Gastrocnemius medialis (tissue), 4 donors: ENCODE measurements at regions not wholly inside any gene's neighbourhood (a gene's known extent, or its start where the extent isn't known, plus 50 kb on each side); places are given as distances from the start of the nearest gene placed in this dataset.

Experiments used
- ATAC-seq, 2 donors: fragments of 150-250 bp; one replicate each; pipeline ENCODE4 v1.9.1; 2016
- DNase-seq, 2 donors: peaks; one replicate each; pipeline ENCODE4 v3.0.0-alpha.2; 2019
- H3K27ac ChIP-seq, 4 donors: fragments of 200-600 bp; sonication (generic); 1 replicate in 1 of 4; 2 replicates in 3 of 4; pipeline ENCODE4 v1.5.1; 2016 to 2018; ENCODE audit warnings: mild to moderate bottlenecking in 2 of 4, moderate library complexity in 1 of 4
- H3K27me3 ChIP-seq, 3 donors: fragments of 200-600 bp; sonication (generic) in 2 of 3; 1 replicate in 1 of 3; 2 replicates in 2 of 3; pipeline versions ENCODE4 v1.5.1 to v1.6.0; 2016 to 2019; ENCODE audit warnings: mild to moderate bottlenecking in 1 of 3, moderate library complexity in 1 of 3
- H3K36me3 ChIP-seq, 2 donors: fragments of 200-600 bp; sonication (generic) in 1 of 2; one replicate each; pipeline ENCODE4 v1.5.1; 2017 to 2018
- H3K4me1 ChIP-seq, 2 donors: fragments of 200-600 bp; sonication (generic) in 1 of 2; one replicate each; pipeline ENCODE4 v1.5.1; 2016 to 2017; ENCODE audit warnings: mild to moderate bottlenecking in 2 of 2
- H3K4me3 ChIP-seq, 4 donors: fragments of 200-600 bp; sonication (generic) in 3 of 4; 1 replicate in 1 of 4; 2 replicates in 3 of 4; pipeline ENCODE4 v1.5.1; 2016 to 2019; ENCODE audit warnings: mild to moderate bottlenecking in 2 of 4
- H3K9me3 ChIP-seq, 3 donors: fragments of 200-600 bp; sonication (generic) in 2 of 3; 1 replicate in 1 of 3; 2 replicates in 2 of 3; pipeline ENCODE4 v1.5.1; 2016 to 2019
- POLR2A ChIP-seq, 2 donors: fragments of 450-650 bp; IDR thresholded peaks; one replicate each; pipeline ENCODE4 v1.6.1; 2017; ENCODE audit warnings: antibody characterized with exemption in 2 of 2, mild to moderate bottlenecking in 2 of 2, moderate library complexity in 2 of 2
- in situ Hi-C, 4 donors: fragments of 200-750 bp; cut with MboI; loops; one replicate each; pipeline versions ENCODE4 v1.15.0 to v1.8.0; 2017; ENCODE audit warnings: low sequenced_read_pairs in 4 of 4
- intact Hi-C: fragments of 100-400 bp; cut with DNase I; formaldehyde crosslinking; loops from one replicate; pipeline ENCODE4 v1.15.1; 2023; ENCODE audit warnings: low total_unique reads
- TF ChIP-seq, protein P1 (sequence below), 5 experiments: fragments of 450-650 bp in 3 of 5; fragments of 200-600 bp in 2 of 5; sonication (generic) in 2 of 5; IDR thresholded peaks in 4 of 5; conservative IDR thresholded peaks in 1 of 5; 1 replicate in 4 of 5; 2 replicates in 1 of 5; pipeline ENCODE4 v1.5.1; 2016 to 2019; ENCODE audit warnings: antibody characterized with exemption in 5 of 5, mild to moderate bottlenecking in 3 of 5, moderate library complexity in 3 of 5

DNA sequence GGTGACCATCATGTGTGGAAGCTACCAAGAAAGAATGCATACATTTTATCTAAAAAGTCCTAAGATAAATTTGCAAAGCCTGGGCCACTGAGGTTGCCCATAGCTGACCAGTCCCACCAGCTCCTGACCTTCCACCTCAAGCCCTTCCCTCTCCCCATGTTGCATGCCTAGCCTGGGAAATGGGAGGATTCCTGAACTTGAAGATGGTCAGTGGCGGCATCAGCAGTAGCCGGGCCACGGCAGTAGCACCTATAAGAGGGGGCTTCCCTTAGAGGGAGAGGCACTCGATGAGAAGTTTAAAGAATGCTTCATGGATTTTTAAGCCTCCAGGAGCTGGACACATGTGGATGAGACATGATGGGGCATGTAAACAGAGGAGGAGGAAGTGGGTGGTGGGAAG lies 172.1 kb downstream of the KLF13 start:
- intact Hi-C loops: loop anchor here (10.0 kb wide), 1 partner anchor 834 kb away; no protein-coding TSS in a partner anchor
- Histone ChIP-seq H3K27ac (no peak overlapping the region), H3K9me3 (no peaks in the 10 kb centered on the region), H3K27me3 (no peaks in the 10 kb centered on the region), H3K4me3 (no peak overlapping the region), H3K36me3 (no peaks in the 10 kb centered on the region), H3K4me1 (no peaks in the 10 kb centered on the region)
- no peak for TF ChIP-seq POLR2A (IDR thresholded peaks at IDR 0.05)
- TF ChIP-seq, protein P1, sequence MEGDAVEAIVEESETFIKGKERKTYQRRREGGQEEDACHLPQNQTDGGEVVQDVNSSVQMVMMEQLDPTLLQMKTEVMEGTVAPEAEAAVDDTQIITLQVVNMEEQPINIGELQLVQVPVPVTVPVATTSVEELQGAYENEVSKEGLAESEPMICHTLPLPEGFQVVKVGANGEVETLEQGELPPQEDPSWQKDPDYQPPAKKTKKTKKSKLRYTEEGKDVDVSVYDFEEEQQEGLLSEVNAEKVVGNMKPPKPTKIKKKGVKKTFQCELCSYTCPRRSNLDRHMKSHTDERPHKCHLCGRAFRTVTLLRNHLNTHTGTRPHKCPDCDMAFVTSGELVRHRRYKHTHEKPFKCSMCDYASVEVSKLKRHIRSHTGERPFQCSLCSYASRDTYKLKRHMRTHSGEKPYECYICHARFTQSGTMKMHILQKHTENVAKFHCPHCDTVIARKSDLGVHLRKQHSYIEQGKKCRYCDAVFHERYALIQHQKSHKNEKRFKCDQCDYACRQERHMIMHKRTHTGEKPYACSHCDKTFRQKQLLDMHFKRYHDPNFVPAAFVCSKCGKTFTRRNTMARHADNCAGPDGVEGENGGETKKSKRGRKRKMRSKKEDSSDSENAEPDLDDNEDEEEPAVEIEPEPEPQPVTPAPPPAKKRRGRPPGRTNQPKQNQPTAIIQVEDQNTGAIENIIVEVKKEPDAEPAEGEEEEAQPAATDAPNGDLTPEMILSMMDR (IDR thresholded peaks at IDR 0.05 in 4 of 5, conservative IDR thresholded peaks at IDR 0.05 in 1 of 5): no peak
- in situ Hi-C loops: loop anchor here in 1 of 4 donors (5.0 kb wide), 1 partner anchor 296 kb away; no protein-coding TSS in a partner anchor
- ATAC-seq (no peak), DNase-seq (no peak)

DNA sequence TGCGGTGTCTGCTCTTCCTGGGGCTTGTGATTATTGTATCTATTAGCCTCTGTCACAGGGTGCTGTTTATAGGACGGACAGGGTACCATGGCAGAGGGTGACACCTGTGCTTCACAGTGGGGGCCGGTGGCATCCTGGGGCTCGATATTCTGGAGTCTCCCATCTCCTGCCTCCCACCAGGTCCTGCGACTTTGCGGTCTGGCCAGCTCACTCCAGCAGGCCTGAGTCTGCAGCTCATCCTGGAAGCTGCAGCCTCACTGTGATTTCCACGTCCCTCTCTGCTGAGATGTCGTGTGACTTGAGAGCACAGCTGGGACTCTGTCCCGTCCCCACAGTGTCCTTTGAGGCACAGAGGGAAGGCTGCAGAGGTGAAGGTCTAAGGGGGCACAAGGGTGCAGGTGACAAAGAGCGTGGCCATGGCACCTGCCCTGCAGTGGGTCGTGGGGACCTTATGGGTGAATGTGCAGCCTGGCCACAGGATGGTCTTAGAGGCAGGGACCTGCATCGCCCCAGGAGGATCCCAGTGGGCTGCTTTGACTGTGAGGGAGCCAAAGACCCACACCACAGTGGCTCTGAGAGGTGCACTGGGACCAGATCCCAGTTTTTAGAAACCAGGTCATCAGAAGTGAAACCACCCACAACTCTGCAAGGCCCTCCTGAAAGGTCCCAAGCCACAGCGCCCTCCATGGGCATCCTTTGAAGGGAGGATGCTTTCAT lies 172.8 kb downstream of the KLF13 start:
- Histone ChIP-seq H3K27ac (no peak overlapping the region), H3K27me3 (no peaks in the 10 kb centered on the region), H3K4me1 (no peaks in the 10 kb centered on the region), H3K36me3 (no peaks in the 10 kb centered on the region), H3K9me3 (no peaks in the 10 kb centered on the region), H3K4me3 (no peak overlapping the region)
- intact Hi-C loops (loop anchor here (10.0 kb wide), 1 partner anchor 835 kb away; no protein-coding TSS in a partner anchor), in situ Hi-C loops (loop anchor here in 1 of 4 donors (5.0 kb wide), 1 partner anchor 297 kb away; no protein-coding TSS in a partner anchor)
- DNase-seq (no peak), ATAC-seq (no peak)
- no peak for TF ChIP-seq POLR2A (IDR thresholded peaks at IDR 0.05)
- TF ChIP-seq, protein P1 (IDR thresholded peaks at IDR 0.05 in 4 of 5, conservative IDR thresholded peaks at IDR 0.05 in 1 of 5): no peak

DNA sequence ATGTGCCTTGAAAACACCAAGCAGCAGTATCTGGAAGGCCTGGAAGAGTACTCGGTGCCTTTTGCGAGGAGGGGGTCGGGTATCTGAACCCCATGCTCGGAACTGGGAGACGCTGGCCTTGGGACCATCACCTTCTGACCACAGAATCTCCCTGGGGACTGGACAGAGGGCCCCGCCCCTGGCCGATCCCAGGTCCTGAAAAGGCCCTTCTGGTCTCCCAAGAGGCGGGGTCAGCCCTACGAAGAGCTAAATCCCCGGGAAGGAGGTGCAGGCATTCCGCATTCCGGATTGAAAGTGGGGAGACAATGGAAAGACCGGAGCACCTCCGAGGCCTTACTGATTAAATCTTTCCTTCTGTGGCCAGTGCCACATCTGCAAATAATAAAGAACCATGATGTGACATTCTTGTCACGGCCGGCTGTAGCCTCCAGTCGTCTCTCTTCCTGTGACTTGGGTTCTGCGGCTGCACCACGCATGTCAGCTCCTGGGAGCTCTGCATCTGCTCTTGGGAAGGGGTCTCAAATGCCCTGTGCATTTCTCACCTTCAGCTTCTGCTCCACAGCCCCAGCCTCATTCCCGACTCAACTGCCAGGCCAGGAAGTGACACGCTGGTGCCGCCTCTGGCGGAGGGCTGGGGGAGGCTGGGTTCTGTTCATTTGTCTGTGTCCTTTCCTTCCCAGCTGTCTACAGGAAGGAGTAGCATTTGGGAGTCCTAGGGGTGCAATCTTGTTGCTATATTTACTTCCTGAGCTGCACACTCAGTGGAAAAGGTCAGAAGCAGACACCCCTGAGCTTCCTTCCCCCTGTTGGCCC lies 173.5 kb downstream of the KLF13 start:
- Histone ChIP-seq H3K36me3 (no peaks in the 10 kb centered on the region), H3K27ac (peak overlapping the region in 2 of 4 donors; percentile 18 to 28), H3K27me3 (no peaks in the 10 kb centered on the region), H3K4me1 (no peaks in the 10 kb centered on the region), H3K9me3 (no peaks in the 10 kb centered on the region), H3K4me3 (no peak overlapping the region)
- DNase-seq: no peak
- no peak for TF ChIP-seq POLR2A (IDR thresholded peaks at IDR 0.05)
- in situ Hi-C loops: loop anchor here in 1 of 4 donors (5.0 kb wide), 1 partner anchor 298 kb away; no protein-coding TSS in a partner anchor
- ATAC-seq: no peak
- intact Hi-C loops: loop anchor here (10.0 kb wide), 1 partner anchor 835 kb away; no protein-coding TSS in a partner anchor

DNA sequence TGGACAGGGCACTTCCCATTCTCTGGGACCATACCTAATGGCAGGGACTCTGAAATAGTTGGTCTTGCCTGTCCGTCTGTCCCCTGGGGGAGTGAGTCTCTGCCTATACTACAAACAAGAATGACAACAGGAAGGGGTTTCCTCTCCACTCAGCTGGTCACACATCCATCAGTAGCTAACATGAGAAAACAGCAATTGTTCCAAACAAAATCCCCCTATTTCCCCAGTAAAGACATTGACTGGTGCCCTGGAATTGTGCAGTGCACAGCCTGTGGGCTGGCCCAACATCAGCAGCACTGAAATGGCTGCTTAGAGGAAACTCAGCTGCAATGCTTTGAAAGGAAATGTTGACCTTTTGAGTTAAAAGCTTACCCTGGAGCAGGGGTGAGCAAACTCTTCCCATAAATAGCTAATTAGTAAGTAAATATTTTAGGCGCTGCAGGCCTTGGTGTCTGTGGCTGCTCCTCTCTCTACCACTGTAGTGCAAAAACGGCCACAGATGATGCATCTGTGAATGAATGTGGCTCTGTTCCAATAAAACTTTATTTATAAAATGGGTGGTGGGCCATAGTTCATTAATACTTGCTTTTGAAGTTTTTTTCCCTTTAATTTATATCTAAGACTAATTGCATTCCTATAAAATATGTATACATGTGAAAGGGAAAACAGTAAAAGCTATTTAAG lies 174.3 kb downstream of the KLF13 start:
- no peak for DNase-seq
- H3K36me3 ChIP-seq: no peaks in the 10 kb centered on the region
- no peaks in the 10 kb centered on the region for H3K9me3 ChIP-seq
- intact Hi-C loops: no loop called here
- H3K4me1 ChIP-seq: no peaks in the 10 kb centered on the region
- H3K4me3 ChIP-seq: no peak overlapping the region
- ATAC-seq: no peak
- peak overlapping the region in 2 of 4 donors; percentile 18 to 28 for H3K27ac ChIP-seq
- TF ChIP-seq POLR2A (IDR thresholded peaks at IDR 0.05): no peak
- TF ChIP-seq, protein P1 (IDR thresholded peaks at IDR 0.05 in 4 of 5, conservative IDR thresholded peaks at IDR 0.05 in 1 of 5): no peak
- in situ Hi-C loops: no loop called here
- H3K27me3 ChIP-seq: no peaks in the 10 kb centered on the region
